ENCODE measurements at regions not wholly inside any gene's neighbourhood (a gene's known extent, or its start where the extent isn't known, plus 50 kb on each side); places are given as distances from the start of the nearest gene placed in this dataset.

- intact Hi-C loops (cut with micrococcal nuclease): no loop called here
Observed at GRCh38 chr4:36812149-36812548, 432.4 kb upstream of the NWD2 start.

- intact Hi-C loops (cut with micrococcal nuclease): no loop called here
Observed at GRCh38 chr4:36815536-36815935, 429.0 kb upstream of the NWD2 start.

GRCh38 chr4:36823199-36823967 lies 421.2 kb upstream of the NWD2 start:
- intact Hi-C loops (cut with micrococcal nuclease): no loop called here

- intact Hi-C loops (cut with micrococcal nuclease): no loop called here
Observed at GRCh38 chr4:36824682-36825081, 419.9 kb upstream of the NWD2 start.

- intact Hi-C loops (cut with micrococcal nuclease): no loop called here
Observed at GRCh38 chr4:36835246-36835645, 409.3 kb upstream of the NWD2 start.

- intact Hi-C loops (cut with micrococcal nuclease): no loop called here
Observed at GRCh38 chr4:36841583-36842326, 402.8 kb upstream of the NWD2 start.

GRCh38 chr4:36844448-36844847 lies 400.1 kb upstream of the NWD2 start:
- intact Hi-C loops (cut with micrococcal nuclease): no loop called here

- intact Hi-C loops (cut with micrococcal nuclease): no loop called here
Observed at GRCh38 chr4:36852856-36853255, 391.7 kb upstream of the NWD2 start.

GRCh38 chr4:36854554-36854953 lies 390.0 kb upstream of the NWD2 start:
- intact Hi-C loops (cut with micrococcal nuclease): no loop called here

- intact Hi-C loops (cut with micrococcal nuclease): no loop called here
Observed at GRCh38 chr4:36863601-36864000, 380.9 kb upstream of the NWD2 start.

- intact Hi-C loops (cut with micrococcal nuclease): no loop called here
Observed at GRCh38 chr4:36870121-36870520, 374.4 kb upstream of the NWD2 start.

- intact Hi-C loops (cut with micrococcal nuclease): no loop called here
Observed at GRCh38 chr4:36872679-36873078, 371.9 kb upstream of the NWD2 start.

GRCh38 chr4:36884151-36884550 lies 360.4 kb upstream of the NWD2 start:
- intact Hi-C loops (cut with micrococcal nuclease): no loop called here

GRCh38 chr4:36891971-36892370 lies 352.6 kb upstream of the NWD2 start:
- intact Hi-C loops (cut with micrococcal nuclease): no loop called here

GRCh38 chr4:36900446-36900987 lies 344.0 kb upstream of the NWD2 start:
- intact Hi-C loops (cut with micrococcal nuclease): no loop called here

GRCh38 chr4:36904823-36905222 lies 339.7 kb upstream of the NWD2 start:
- intact Hi-C loops (cut with micrococcal nuclease): no loop called here

GRCh38 chr4:36914106-36914505 lies 330.4 kb upstream of the NWD2 start:
- intact Hi-C loops (cut with micrococcal nuclease): no loop called here

- intact Hi-C loops (cut with micrococcal nuclease): no loop called here
Observed at GRCh38 chr4:36915717-36916116, 328.8 kb upstream of the NWD2 start.

GRCh38 chr4:36917413-36917812 lies 327.1 kb upstream of the NWD2 start:
- intact Hi-C loops (cut with micrococcal nuclease): no loop called here

- intact Hi-C loops (cut with micrococcal nuclease): no loop called here
Observed at GRCh38 chr4:36919721-36920120, 324.8 kb upstream of the NWD2 start.

- intact Hi-C loops (cut with micrococcal nuclease): no loop called here
Observed at GRCh38 chr4:36921476-36922216, 322.9 kb upstream of the NWD2 start.

GRCh38 chr4:36930562-36931111 lies 313.9 kb upstream of the NWD2 start:
- intact Hi-C loops (cut with micrococcal nuclease): no loop called here
